H1 (cell line): ENCODE measurements at regions not wholly inside any gene's neighbourhood (a gene's known extent, or its start where the extent isn't known, plus 50 kb on each side); places are given as distances from the start of the nearest gene placed in this dataset.

Source experiments
- CREB1 ChIP-seq: IDR thresholded peaks from 2 replicates; pipeline ENCODE4 v1.6.1; 2012; ENCODE audit warnings: inconsistent platforms
- KDM4A ChIP-seq: IDR thresholded peaks from one replicate; pipeline ENCODE4 v1.7.1; 2012; ENCODE audit warnings: low read depth, mild to moderate bottlenecking, moderate library complexity, low read length, inconsistent platforms; ENCODE audit not compliant: severe bottlenecking
- POLR2A ChIP-seq, 2 experiments: IDR thresholded peaks; 1 replicate in 1 of 2; 2 replicates in 1 of 2; pipeline ENCODE4 v1.6.1; 2011; ENCODE audit warnings: low read depth in 2 of 2, low read length in 2 of 2, mild to moderate bottlenecking in 2 of 2; ENCODE audit errors: control extremely low read depth in 1 of 2
- POU5F1 ChIP-seq: IDR thresholded peaks from 2 replicates; pipeline ENCODE4 v1.6.1; 2011; ENCODE audit warnings: low read depth, mild to moderate bottlenecking, low read length, moderate library complexity
- SAP30 ChIP-seq: fragments of 300-600 bp; sonication (generic); IDR thresholded peaks from 2 replicates; pipeline ENCODE4 v1.7.1; 2012; ENCODE audit warnings: low read length, moderate library complexity, mild to moderate bottlenecking, inconsistent platforms; ENCODE audit not compliant: insufficient read depth, insufficient replicate concordance
- TF ChIP-seq, protein P1 (sequence below): IDR thresholded peaks from 2 replicates; pipeline ENCODE4 v1.6.1; 2012; ENCODE audit warnings: inconsistent platforms

DNA sequence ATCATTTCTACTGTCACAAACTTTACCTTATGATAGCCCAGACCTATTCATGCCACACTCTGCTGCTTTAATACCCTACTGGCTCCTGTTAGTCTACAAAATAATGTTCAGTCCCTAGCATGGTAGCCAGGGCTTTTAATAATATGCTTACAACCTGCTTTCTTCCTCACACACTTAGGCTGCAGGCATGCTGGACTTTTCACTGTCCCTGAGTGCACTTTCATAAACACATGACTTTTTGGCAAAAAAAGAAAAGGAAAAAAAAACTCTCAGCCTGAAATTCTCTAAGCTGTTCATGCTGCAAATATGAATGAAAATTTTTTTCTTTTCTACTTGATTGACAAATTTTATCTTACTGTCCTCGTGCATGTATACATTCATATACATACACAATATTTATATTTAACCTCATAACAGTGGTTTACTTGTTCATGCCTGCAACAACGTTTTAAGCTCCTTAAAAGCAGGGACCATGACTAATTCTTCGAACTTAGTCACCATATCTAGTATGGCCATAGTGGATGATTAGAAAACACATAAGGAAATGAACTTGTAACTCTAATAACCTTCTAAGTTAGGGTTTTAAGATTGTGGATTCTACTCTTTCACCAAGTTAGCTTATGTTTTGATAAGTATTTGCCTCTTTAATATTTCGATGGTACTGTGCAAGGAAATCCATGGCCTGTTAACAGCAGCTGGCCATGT is 229.5 kb downstream of the SPCS3 start (continued):
- TF ChIP-seq, protein P1, sequence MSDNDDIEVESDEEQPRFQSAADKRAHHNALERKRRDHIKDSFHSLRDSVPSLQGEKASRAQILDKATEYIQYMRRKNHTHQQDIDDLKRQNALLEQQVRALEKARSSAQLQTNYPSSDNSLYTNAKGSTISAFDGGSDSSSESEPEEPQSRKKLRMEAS, result no peak
- TF ChIP-seq KDM4A, result no peak
- TF ChIP-seq POLR2A (IDR thresholded peaks at IDR 0.05; ENCODE audit: control extremely low read depth in 1 of 2, low read depth in 2 of 2, low read length in 2 of 2), result no peak
- TF ChIP-seq CREB1, result no peak
- no peak for TF ChIP-seq SAP30
- TF ChIP-seq POU5F1, result no peak
